LHCN-M2 (cell line): ENCODE measurements at regions not wholly inside any gene's neighbourhood (a gene's known extent, or its start where the extent isn't known, plus 50 kb on each side); places are given as distances from the start of the nearest gene placed in this dataset.
"Not testable (repeated sequence)": the region's sequence is repeated elsewhere in the genome, so short reads cannot be mapped to it uniquely, and the experiment has no call there.

ENCODE experiments used
- DNase-seq: peaks from one replicate; pipeline ENCODE4 v3.0.0-alpha.2; 2012; ENCODE audit warnings: low read depth

DNA sequence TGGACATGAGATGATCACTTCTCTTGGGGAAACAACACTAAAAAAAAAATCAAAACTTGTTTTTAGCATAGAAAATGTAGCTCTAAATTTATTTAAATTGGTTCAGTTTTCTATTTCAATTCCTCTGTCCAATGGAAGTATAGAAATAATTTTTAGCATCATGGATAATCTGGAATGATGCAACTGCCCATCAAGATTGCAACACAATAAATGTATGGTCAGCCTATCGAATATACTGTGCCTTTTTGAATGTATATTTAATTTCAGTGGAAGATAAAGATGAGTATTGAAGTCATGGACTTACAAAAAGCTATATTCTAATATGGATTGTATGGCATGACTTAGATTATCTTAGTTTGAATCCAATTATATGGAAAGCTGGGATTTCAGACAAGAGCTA is 906.7 kb downstream of the IGSF11 start:
- no peak for DNase-seq

DNA sequence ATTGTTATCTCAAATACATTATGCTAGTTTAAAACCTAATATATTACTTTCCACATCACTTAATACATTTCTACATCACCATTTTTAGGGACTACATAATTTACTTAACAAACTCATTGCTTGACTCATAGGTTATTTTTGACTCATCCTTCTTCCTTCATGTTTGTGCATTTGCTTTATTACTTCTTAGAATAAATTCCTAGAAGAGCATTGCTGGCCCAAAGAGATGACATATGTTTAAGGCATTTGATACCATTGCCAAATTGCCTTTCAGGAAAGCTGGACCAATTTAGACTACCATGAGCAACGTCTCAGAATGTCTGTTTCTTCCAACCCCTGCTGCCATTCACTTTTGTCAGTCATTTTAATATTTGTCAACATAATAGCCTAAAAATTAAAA is 905.8 kb downstream of the IGSF11 start:
- DNase-seq, result no peak

DNA sequence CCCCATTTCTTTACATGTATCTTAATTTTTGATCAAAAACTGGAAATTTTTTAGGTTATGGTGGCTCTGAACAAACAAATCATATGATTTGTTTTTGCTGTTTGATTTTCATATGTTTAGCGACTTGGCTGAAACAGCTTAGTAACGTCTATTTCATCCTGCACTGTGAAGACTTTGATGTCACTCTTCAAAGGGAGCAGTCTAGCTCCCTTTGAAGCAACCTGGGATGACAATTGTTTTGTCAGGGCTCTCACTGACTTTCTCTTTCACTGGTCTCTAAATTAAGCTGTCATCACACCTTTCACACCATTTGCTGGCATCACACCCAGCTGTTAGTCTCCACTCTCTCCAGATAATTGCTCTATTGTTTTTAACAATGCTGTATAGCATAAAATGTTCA is 896.9 kb downstream of the IGSF11 start:
- no peak for DNase-seq

DNA sequence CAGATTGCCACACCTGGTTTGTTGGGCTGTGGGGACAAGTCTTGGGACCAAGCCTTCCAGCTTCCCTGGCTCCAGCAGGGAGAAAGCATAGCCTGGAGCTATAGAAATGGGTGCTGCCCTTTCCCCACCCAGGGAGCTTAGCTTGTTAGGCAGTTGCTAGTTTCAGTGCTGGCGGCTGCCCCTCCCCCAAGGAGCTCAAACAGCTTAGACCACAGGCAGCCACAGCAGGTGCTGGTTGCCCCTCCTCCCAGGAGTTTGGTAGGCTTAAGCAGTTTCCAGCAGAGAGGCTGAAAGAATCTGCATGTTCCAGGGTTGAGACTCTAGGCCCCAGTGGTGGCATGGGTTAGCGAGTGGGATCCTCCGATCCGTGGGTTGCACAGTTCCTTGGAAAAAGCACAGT is 889.7 kb downstream of the IGSF11 start:
- DNase-seq, result no peak

DNA sequence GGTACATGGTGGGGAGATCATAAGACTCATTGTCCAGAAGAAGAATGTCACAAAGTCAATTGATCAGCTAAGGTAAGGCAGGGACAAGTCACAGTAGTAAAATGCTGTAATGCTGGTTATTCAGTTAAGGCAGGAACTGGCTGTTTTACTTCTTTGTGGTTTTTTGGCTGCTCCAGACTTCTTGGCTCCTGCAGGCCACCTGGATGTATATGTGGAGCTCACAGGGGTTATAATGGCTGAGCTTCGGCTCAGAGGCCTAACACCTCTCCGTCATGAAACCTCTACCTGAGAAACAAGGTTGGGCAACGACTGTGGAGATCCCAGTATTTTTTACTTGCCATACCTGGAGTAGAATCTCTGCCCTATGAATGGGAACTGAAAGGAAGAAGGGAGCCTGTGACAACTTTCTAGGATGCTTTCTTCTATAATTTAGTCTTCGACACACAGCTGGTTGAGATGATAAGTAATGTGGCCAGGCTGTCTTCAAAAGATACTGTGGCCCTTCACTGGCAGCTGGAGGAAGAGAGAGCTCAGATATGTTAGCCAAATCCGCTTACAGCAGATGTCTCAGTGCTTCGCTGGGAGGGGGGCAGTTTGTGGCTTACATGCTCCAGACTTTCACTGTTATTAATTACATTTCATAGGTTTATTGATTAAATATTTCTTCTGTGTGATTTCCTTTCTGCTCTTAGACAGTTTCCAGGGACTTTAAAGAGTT is 887.8 kb downstream of the IGSF11 start:
- DNase-seq, result no peak

DNA sequence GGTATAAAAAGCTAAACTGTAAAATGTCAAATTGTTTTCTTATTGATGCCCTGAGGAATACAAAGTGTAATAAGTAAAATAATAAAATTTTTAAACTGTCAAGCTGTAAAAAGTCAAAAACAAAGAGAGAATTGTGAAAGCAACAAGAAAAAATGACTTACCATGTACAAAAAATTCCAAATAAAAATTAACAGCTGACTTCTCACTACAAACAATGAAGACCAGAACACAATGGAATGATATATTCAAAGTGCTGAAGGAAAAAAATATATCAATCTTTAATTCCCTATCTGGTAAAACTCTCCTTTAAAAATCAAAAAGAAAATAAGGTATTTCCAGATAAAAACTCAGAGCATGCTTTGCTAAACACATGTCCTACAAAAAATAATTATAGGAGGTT is 883.5 kb downstream of the IGSF11 start:
- DNase-seq, result no peak

DNA sequence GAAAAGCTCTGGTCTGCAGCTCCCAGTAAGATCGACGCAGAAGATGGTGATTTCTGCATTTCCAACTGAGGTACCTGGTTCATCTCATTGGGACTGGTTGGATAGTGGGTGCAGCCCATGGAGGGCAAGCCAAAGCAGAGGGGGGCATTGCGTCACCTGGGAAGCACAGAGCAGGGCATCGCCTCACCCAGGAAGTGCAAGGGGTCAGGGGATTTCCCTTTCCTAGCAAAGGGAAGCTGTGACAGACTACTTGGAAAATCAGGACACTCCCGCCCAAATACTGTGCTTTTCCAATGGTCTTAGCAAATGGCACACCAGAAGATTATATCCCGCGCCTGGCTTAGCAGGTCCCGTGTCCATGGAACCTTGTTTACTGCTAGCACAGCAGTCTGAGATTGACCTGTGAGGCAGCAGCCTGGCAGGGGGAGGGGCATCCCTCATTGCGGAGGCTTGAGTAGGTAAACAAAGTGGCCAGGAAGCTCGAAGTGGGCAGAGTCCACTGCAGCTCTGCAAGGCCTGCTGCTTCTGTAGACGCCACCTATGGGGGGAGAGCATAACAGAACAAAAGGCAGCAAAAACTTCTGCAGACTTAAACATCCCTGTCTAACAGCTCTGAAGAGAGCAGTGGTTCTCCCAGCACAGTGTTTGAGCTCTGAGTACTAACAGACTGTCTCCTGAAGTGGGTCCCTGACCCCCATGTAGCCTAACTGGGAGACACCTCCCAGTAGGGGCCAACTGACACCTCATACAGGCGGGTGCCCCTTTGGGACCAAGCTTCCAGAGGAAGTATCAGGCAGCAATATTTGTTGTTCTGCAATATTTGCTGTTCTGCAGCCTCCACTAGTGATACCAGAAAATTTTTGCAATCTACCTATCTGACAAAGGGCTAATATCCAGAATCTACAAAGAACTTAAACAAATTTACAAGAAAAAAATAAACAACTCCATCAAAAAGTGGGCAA is 871.7 kb downstream of the IGSF11 start:
- not testable (repeated sequence) for DNase-seq

DNA sequence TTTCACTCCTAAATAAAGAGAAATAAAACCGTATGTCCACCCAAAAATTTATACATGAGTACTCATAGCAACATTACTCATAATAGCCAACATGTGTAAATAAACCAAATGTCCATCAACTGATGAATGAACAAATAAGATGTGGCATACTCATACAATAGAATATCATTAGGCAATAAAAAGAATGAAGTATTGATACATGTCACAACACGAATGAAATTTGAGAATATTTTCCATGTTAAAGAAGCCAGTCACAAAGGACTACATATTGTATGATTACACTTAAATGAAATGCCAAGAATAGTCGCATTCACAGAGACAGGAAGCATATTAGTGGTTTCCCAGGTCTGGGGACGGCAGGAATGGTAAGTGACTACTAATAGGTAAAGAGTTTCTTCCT is 869.2 kb downstream of the IGSF11 start:
- DNase-seq, result no peak

DNA sequence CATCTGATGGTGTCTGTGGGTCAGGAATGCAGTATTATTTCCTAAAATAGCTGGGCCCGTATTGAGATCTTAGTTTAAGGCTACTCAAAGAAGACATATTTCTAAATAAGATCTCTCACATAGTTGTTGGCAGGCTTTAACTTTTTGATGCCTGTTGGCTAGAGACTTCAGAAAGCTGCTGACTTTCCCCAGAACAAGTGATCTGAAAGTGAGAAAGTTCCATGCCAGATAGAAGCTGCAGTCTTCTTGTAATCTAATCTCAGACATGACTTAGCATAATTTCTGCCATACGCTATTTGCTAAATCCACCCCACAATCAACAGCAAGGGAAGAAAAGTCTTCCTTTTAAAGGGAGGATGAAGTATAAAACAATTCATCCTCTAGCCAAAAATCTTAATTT is 867.1 kb downstream of the IGSF11 start:
- DNase-seq, result no peak

DNA sequence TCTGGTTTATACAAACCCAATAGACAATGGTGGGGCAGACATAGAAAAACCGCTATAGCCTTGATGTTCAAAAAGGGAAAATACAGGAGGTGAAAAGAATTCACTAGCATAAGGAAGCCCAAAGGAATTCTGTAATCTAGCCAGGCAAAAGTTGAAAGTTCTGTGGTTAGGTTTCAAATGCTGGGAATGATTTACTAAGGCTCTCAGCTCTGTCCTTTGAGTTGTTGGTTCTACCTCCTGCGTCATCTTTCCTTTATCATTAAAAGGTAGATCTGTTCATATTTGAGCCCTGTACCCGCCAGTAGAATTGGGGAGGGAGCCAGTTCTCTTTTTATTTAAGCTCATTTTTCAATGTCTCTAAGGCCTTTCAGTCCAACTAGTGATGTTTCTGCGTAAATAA is 866.5 kb downstream of the IGSF11 start:
- no peak for DNase-seq

DNA sequence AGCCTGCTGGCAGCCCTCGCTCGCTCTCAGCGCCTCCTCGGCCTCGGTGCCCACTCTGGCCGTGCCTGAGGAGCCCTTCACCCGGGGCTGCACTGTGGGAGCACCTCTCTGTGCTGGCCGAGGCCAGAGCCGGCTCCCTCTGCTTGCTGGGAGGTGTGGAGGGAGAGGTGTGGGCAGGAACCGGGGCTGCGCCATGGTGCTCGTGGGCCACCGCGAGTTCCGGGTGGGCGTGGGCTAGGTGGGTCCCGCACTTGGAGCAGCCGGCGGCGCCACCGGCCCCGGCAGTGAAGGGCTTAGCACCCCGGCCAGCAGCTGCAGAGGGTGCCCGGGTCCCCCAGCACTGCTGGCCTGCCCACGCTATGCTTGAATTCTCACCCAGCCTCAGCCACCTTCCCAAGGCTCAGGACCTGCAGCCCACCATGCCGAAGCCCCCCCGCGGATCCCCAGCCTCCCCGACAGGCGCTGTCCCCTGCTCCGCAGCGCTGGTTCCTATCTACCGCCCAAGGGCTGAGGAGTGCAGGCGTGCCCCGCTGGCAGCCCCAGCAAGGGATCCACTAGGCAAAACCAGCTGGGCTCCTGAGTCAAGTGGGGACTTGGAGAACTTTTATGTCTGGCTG is 863.3 kb downstream of the IGSF11 start:
- DNase-seq, result no peak

DNA sequence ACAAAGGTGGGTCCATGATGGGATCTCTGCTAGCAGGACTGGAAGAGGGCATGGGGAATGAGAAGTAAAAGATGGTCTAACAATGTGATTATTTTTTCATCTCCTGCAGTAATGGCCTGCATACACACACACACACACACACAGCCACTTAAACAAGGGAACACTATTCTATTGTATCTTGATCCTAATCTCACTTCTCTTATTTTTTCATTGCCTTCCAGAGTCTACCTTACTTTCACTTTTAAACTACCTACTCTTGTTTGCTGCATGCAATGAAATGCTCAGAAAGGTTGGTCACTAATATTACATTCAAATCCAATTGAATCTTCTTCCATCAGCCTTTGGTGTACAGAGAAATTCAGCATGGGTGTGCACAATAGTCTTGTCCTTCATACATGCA is 853.8 kb downstream of the IGSF11 start:
- DNase-seq, result no peak

DNA sequence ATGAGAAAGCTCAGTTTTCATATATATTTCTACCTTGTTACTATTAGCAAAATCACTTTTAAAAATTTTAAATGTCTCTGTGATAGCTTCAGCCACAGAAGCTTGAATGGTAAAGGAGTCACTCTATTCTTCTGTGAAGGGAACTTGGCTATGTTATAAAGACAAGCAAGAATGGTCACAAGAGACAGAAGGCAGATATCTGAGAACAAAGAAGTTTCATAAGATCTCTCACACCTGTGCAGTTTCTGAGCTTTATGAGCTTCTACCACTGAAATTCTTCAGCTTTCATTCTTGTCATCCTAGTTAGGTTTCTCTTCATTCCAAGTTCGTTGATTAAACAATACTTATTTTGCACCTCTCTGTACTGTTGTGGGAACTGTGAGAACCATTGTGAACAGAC is 853.4 kb downstream of the IGSF11 start:
- no peak for DNase-seq

DNA sequence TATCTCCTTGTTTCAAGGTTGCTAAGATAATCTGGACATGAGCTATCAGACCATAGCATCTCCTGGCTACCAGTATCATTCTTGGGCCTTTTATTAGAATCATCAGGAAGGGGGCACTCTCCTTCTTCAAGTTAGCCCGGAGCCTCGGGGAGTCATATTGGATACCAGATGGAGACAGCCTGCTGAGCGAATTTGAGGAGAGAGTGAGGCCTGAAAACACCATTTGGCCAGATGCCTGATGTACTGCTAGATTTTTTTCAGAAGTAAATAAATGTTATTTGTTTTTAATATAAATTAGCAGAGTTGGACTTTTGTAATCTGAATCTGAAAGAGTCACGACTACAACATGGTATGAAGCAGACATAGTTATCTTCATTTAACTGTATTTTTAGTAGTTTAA is 848.6 kb downstream of the IGSF11 start:
- DNase-seq, result no peak

DNA sequence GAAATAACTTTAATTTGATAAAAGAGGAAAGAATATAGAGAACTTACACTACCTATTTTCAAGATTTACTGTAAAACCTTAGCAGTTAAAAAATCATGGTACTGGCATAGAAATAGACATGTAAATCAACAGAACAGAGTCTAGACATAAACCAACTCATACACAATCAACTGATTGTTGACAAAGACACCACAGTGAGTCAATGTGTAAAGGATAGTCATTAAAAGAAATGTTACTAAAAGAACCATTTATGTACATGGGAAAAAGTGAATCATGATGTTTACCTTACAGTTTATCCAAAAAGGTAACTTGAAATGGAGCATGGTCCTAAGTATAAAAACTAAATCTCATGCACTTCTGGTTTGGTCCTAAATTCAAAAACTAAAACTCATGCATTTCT is 847.4 kb downstream of the IGSF11 start:
- no peak for DNase-seq

DNA sequence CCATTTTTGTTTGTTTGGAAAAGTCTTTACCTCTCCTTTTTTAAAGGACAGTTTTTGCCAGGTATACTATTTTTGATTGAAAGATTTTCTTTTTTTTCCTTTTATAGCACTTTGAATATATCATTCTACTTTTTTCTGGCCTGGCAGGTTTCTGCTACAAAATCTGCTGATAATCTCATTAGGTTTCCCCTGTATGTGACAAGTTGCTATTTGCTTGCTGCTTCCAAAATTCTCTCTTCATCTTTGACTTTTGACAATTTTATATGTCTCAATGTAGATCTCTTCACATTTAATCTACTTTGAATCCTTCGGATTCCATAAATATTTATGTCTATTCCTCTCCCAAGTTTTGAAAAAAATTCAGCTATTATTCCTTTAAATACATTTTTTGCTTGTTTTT is 838.5 kb downstream of the IGSF11 start:
- DNase-seq, result no peak

DNA sequence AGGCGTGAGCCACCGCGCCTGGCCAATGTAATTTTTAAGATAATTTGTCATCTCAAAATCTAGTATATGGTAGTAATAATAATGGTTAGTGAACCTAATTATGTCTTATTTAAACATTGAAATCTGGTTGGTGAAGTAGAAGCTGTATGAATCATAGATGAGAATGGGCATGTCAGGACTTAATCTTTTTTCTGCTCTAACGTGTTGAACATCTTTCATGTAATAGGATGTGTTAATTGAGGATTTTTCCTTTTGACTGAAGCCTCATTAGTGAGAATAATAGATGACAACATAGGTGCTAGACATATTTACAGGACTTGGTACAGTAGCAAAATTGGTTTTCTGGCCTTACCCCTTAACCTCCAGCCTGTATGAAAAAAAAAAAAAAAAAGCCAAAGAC is 835.6 kb downstream of the IGSF11 start:
- DNase-seq, result no peak

DNA sequence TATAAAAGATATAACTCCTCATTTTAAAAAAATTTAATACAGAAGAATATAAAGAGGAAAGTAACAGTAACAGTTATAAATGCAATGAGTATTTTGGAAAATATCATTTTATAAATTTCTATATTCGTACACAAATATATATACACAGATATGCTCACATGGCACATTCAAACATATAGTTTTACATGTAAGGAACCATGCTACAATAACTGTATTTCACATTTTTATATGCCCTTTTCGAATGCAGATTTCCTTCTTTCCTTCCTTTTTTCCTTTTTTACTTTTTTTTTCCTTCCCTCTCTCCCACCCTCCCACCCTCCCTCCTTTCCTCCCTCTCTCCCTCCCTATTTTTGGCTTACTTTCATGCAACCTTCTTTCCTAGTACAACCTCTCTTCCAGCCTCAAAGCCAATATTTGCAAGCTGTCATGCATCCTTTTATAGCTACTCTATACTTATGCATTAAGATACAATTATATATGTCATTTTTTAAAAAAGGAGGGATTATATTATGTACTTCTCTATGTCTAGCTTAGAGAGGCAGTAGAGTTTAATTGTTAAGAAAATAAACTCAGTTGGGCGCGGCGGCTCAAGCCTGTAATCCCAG is 830.5 kb downstream of the IGSF11 start:
- DNase-seq, result no peak

DNA sequence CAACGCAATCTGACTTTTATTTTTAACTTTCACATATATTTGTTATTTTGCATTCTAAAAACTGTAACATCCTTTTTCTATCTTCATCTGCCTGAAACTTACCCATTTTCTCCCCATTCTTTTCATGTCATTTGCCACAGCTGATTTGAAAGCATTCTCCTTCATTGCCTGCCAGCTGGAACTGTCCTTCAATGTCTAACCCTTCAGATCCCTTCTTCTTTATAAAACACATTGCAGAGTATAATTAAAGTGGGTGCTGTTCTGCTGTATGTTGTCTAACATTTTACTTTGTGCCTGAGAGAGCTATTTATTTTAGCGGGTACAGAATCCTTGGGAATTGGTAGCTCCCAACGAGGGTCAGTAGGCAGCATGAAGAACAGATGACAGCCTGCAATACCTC is 827.4 kb downstream of the IGSF11 start:
- DNase-seq, result no peak

DNA sequence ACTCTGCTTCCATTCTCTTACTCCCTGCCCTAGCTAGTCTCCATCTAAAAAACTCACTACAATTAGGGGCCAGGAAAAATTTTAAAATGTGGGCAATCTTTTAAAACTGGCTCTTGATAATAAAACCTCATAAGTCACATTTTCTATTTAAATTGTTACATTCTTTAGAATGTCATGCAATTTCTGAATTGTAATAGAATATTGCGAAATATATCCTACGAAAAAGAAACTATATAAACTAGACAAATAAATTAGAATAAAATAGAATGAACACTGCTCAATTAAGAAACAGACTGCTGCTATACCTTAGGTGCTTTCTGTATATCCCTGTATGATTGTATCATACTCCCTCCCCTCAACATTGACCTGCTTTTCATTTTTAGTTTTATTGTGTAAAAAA is 826.0 kb downstream of the IGSF11 start:
- no peak for DNase-seq

DNA sequence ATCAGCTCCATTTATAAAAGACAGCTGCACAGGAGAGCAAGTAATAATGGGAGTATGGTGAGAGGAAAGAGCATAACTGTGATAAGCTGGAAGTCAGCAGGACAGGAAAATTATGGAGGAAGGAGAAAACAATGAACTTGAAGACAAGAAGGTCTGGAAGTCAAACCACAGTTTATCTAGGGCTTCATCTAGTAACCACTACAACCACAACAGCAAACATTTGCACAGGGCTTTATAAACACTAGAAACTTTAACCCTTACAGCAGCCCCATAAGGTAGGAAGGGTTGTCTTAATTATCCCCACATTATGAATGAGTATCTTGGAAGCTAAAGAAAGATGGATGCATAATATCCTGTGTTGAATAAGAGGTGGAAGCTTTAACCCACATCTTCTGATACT is 820.8 kb downstream of the IGSF11 start:
- DNase-seq, result no peak

DNA sequence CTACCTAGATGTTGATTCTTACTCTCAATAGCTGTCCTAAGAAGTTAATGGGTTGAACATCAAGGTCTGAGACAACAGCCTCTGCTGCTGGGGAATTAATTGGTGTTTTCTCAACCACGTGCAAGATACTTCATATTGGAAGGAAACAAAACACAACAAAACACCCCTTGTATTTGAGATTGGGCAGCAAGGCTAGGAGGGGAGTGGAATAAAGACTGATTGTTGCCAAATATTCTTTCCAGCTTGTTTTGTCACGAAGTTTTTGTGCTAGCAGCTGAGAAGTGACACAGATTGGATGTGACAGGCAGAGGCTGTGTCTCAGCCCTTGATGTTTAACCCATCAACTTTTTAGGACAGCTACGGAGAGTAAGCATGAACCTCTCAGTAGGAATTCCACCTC is 808.4 kb downstream of the IGSF11 start:
- DNase-seq, result no peak
